ENCODE measurements at regions not wholly inside any gene's neighbourhood (a gene's known extent, or its start where the extent isn't known, plus 50 kb on each side); places are given as distances from the start of the nearest gene placed in this dataset.

DNA sequence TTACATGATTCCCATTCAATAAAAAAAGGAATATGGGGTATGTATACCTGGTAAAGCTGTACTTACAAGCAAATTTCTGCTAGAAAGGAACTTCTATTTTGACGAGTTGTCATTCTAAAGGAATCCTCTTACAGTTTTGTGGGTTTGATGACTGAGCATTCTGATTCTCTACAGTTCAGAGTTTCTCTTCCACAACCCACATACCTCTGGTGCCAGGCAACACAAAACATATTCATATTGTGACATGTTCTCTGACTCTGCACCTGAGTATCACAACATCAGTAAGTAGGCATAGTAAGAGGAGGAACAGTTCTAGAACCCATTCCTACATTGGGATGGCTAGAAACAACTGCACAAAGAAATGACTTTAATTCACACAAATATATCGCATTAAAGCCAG lies 636.6 kb downstream of the MED13L start:
- no peaks in the 10 kb centered on the region for H3K79me2 ChIP-seq (ENCODE audit: control insufficient read depth, insufficient read depth, low read length)
- no peaks in the 10 kb centered on the region for H3K9me3 ChIP-seq (ENCODE audit: control insufficient read depth, insufficient read depth, low read depth, low read length)
- TF ChIP-seq, protein P1, sequence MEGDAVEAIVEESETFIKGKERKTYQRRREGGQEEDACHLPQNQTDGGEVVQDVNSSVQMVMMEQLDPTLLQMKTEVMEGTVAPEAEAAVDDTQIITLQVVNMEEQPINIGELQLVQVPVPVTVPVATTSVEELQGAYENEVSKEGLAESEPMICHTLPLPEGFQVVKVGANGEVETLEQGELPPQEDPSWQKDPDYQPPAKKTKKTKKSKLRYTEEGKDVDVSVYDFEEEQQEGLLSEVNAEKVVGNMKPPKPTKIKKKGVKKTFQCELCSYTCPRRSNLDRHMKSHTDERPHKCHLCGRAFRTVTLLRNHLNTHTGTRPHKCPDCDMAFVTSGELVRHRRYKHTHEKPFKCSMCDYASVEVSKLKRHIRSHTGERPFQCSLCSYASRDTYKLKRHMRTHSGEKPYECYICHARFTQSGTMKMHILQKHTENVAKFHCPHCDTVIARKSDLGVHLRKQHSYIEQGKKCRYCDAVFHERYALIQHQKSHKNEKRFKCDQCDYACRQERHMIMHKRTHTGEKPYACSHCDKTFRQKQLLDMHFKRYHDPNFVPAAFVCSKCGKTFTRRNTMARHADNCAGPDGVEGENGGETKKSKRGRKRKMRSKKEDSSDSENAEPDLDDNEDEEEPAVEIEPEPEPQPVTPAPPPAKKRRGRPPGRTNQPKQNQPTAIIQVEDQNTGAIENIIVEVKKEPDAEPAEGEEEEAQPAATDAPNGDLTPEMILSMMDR (conservative IDR thresholded peaks at IDR 0.05 in 1 of 2, IDR thresholded peaks at IDR 0.05 in 1 of 2; ENCODE audit: low read depth in 1 of 2, low read length in 2 of 2): no peak
- TF ChIP-seq EZH2 (IDR thresholded peaks at IDR 0.05; ENCODE audit: low read length, missing control alignments): no peak
- no peaks in the 10 kb centered on the region for H4K20me1 ChIP-seq (ENCODE audit: control insufficient read depth, extremely low read depth, insufficient read depth, low read length)
- no peak overlapping the region for H2AFZ ChIP-seq (ENCODE audit: low read length)
- H3K27me3 ChIP-seq (ENCODE audit: control insufficient read depth, insufficient read depth, low read length): no peaks in the 10 kb centered on the region
- no peak overlapping the region for H3K9ac ChIP-seq (ENCODE audit: insufficient read depth, low read length)
- no peak overlapping the region for H3K4me2 ChIP-seq (ENCODE audit: extremely low read depth, insufficient read depth, low read length)
- no peak overlapping the region for H3K27ac ChIP-seq (ENCODE audit: insufficient read depth, low read length)
- DNase-seq (ENCODE audit: low read depth in 2 of 2): peak in 1 of 2 donors; percentile 69
- no peak overlapping the region for H3K4me3 ChIP-seq (replicated peaks in 1 of 4; ENCODE audit: control extremely low read depth in 1 of 4, insufficient read depth in 1 of 4, low read depth in 3 of 4, low read length in 4 of 4)
- H3K36me3 ChIP-seq (ENCODE audit: control insufficient read depth, insufficient read depth, low read length): no peaks in the 10 kb centered on the region
- no peaks in the 10 kb centered on the region for H3K4me1 ChIP-seq (ENCODE audit: control insufficient read depth, extremely low read depth, insufficient read depth, low read length)

DNA sequence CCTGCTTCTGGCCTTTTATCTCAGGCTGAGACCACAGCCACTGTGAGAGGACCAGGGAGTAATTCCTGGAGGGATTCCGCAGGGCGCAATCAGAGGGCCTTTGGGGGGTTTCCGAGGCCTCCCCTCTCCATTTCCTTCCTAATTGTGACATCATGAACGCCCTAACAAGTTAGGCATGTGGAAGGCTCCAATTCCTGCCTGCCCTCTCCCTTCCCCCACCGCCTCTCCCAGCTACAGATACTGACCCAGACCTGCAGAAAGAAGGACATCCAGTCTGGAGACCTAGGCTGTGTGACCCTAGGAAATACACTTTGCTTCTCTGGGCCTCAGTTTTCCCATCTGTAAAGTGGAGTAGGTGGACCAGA lies 637.9 kb downstream of the MED13L start:
- Histone ChIP-seq H2AFZ (ENCODE audit: low read length) (no peak overlapping the region), H3K9ac (ENCODE audit: insufficient read depth, low read length) (no peak overlapping the region), H3K36me3 (ENCODE audit: control insufficient read depth, insufficient read depth, low read length) (no peaks in the 10 kb centered on the region), H3K4me3 (replicated peaks in 1 of 4; ENCODE audit: control extremely low read depth in 1 of 4, insufficient read depth in 1 of 4, low read depth in 3 of 4, low read length in 4 of 4) (no peak overlapping the region), H4K20me1 (ENCODE audit: control insufficient read depth, extremely low read depth, insufficient read depth, low read length) (no peaks in the 10 kb centered on the region), H3K27me3 (ENCODE audit: control insufficient read depth, insufficient read depth, low read length) (no peaks in the 10 kb centered on the region), H3K27ac (ENCODE audit: insufficient read depth, low read length) (no peak overlapping the region), H3K4me1 (ENCODE audit: control insufficient read depth, extremely low read depth, insufficient read depth, low read length) (no peaks in the 10 kb centered on the region), H3K9me3 (ENCODE audit: control insufficient read depth, insufficient read depth, low read depth, low read length) (no peaks in the 10 kb centered on the region), H3K4me2 (ENCODE audit: extremely low read depth, insufficient read depth, low read length) (no peak overlapping the region), H3K79me2 (ENCODE audit: control insufficient read depth, insufficient read depth, low read length) (no peaks in the 10 kb centered on the region)
- DNase-seq (ENCODE audit: low read depth in 2 of 2): no peak
- no peak for TF ChIP-seq EZH2 (IDR thresholded peaks at IDR 0.05; ENCODE audit: low read length, missing control alignments)
- TF ChIP-seq, protein P1 (conservative IDR thresholded peaks at IDR 0.05 in 1 of 2, IDR thresholded peaks at IDR 0.05 in 1 of 2; ENCODE audit: low read depth in 1 of 2, low read length in 2 of 2): no peak

DNA sequence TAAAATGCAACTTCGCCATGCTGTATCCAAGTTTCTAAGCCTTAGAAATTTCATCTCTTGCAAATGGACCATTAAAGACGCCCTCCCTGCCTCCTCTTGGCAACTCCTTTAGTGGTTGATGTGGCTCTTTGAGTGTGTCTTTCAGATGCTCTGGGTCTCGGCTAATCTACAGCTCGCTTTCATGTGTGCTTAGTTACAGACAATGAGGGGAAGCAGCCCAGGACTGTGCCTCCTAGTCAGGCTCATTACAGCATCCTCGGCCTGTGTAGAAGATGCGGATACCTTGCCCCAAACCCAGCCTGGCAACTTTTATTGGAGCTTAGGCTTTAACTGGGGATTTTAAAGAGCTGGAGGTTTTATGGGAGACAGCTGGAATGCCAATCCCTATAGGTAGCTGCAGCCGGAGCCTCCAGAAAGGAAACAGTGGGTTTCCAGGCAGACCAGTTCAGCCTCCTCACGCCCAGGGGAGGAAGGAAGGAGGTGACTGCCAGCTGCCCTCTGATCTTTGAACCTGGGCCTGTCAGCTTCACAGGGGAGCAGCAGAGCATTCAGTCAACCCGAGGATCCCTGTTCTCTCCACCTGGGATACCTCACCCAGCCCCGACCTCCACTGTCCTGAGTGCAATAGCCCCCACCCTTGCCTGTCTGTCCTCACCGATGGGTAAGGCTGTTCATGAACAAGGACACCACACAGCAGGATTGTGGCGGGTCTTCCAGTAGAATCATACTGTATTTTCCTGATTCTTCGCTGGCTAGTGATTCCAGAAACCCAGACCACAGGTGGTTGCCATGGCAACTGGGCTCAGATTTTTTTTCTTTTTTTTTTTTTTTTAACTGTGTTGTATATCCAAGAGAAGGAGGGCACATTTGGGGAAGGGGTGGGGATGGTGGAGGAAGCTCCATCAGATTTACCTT lies 638.5 kb downstream of the MED13L start:
- DNase-seq (ENCODE audit: low read depth in 2 of 2): no peak
- Histone ChIP-seq H3K27me3 (ENCODE audit: control insufficient read depth, insufficient read depth, low read length) (no peaks in the 10 kb centered on the region), H3K4me3 (replicated peaks in 1 of 4; ENCODE audit: control extremely low read depth in 1 of 4, insufficient read depth in 1 of 4, low read depth in 3 of 4, low read length in 4 of 4) (no peak overlapping the region), H3K4me2 (ENCODE audit: extremely low read depth, insufficient read depth, low read length) (no peak overlapping the region), H3K27ac (ENCODE audit: insufficient read depth, low read length) (no peak overlapping the region), H3K9me3 (ENCODE audit: control insufficient read depth, insufficient read depth, low read depth, low read length) (no peaks in the 10 kb centered on the region), H3K4me1 (ENCODE audit: control insufficient read depth, extremely low read depth, insufficient read depth, low read length) (no peaks in the 10 kb centered on the region), H3K9ac (ENCODE audit: insufficient read depth, low read length) (no peak overlapping the region), H2AFZ (ENCODE audit: low read length) (no peak overlapping the region), H4K20me1 (ENCODE audit: control insufficient read depth, extremely low read depth, insufficient read depth, low read length) (no peaks in the 10 kb centered on the region), H3K36me3 (ENCODE audit: control insufficient read depth, insufficient read depth, low read length) (no peaks in the 10 kb centered on the region), H3K79me2 (ENCODE audit: control insufficient read depth, insufficient read depth, low read length) (no peaks in the 10 kb centered on the region)
- TF ChIP-seq EZH2 (IDR thresholded peaks at IDR 0.05; ENCODE audit: low read length, missing control alignments): no peak
- TF ChIP-seq, protein P1 (conservative IDR thresholded peaks at IDR 0.05 in 1 of 2, IDR thresholded peaks at IDR 0.05 in 1 of 2; ENCODE audit: low read depth in 1 of 2, low read length in 2 of 2): no peak

Data from fibroblast of lung (primary cell).